ENCODE measurements at regions not wholly inside any gene's neighbourhood (a gene's known extent, or its start where the extent isn't known, plus 50 kb on each side); places are given as distances from the start of the nearest gene placed in this dataset.
"Not testable (repeated sequence)": the region's sequence is repeated elsewhere in the genome, so short reads cannot be mapped to it uniquely, and the experiment has no call there.

GRCh38 chr9:41053666-41054363 lies 74.7 kb downstream of the FOXD4L6 start:
- WGBS (ENCODE audit: low lambda C conversion rate), result 10% methylated on average over 4 of the region's 4 CpGs
- DNase-seq; POLR2A ChIA-PET; H2AFZ ChIP-seq (ENCODE audit: low read depth); H3K9ac ChIP-seq; H3K9me2 ChIP-seq; H3K9me3 ChIP-seq; CTCF ChIA-PET; H3K4me2 ChIP-seq; H3K27me3 ChIP-seq (ENCODE audit: insufficient read depth); H3K79me2 ChIP-seq (ENCODE audit: insufficient read depth); H3K4me3 ChIP-seq (ENCODE audit: low read depth in 2 of 2, low read length in 1 of 2); H3F3A ChIP-seq (replicated peaks; ENCODE audit: insufficient read depth); H4K20me1 ChIP-seq (ENCODE audit: insufficient read depth); H3K36me3 ChIP-seq (replicated peaks in 1 of 2; ENCODE audit: control insufficient read depth in 1 of 2, insufficient read depth in 2 of 2, low read length in 1 of 2); H3K4me1 ChIP-seq (ENCODE audit: control insufficient read depth in 1 of 2, insufficient read depth in 2 of 2, low read depth in 1 of 2, low read length in 1 of 2): not testable (repeated sequence)
- H3K27ac ChIP-seq (ENCODE audit: low read depth in 2 of 2, low read length in 1 of 2), result peak overlapping the region in 1 of 2 experiments; percentile 33; a peak in 1 of 4 replicates

GRCh38 chr9:41048672-41049071 lies 79.8 kb downstream of the FOXD4L6 start:
- H3K79me2 ChIP-seq (ENCODE audit: insufficient read depth), result peaks cover 10% of the 10 kb centered on the region; the same call in 1 of the 2 replicates
- H3K27me3 ChIP-seq (ENCODE audit: insufficient read depth); H3K9me2 ChIP-seq; H3K9ac ChIP-seq; H3K4me2 ChIP-seq; H4K20me1 ChIP-seq (ENCODE audit: insufficient read depth); H3K9me3 ChIP-seq; POLR2A ChIA-PET; H3K4me3 ChIP-seq (ENCODE audit: low read depth in 2 of 2, low read length in 1 of 2); H3K27ac ChIP-seq (ENCODE audit: low read depth in 2 of 2, low read length in 1 of 2); CTCF ChIA-PET; H3F3A ChIP-seq (replicated peaks; ENCODE audit: insufficient read depth); DNase-seq; H3K4me1 ChIP-seq (ENCODE audit: control insufficient read depth in 1 of 2, insufficient read depth in 2 of 2, low read depth in 1 of 2, low read length in 1 of 2); H2AFZ ChIP-seq (ENCODE audit: low read depth): not testable (repeated sequence)
- peaks cover 0 to 17% of the 10 kb centered on the region in 2 experiments for H3K36me3 ChIP-seq (replicated peaks in 1 of 2; ENCODE audit: control insufficient read depth in 1 of 2, insufficient read depth in 2 of 2, low read length in 1 of 2)
- WGBS (ENCODE audit: low lambda C conversion rate), result 77% methylated on average over 2 of the region's 2 CpGs

- H3K9me3 ChIP-seq; H3K9me2 ChIP-seq; DNase-seq; H3K4me1 ChIP-seq (ENCODE audit: control insufficient read depth in 1 of 2, insufficient read depth in 2 of 2, low read depth in 1 of 2, low read length in 1 of 2); H3K4me3 ChIP-seq (ENCODE audit: low read depth in 2 of 2, low read length in 1 of 2); H3K27ac ChIP-seq (ENCODE audit: low read depth in 2 of 2, low read length in 1 of 2); H3K27me3 ChIP-seq (ENCODE audit: insufficient read depth); H2AFZ ChIP-seq (ENCODE audit: low read depth); H3F3A ChIP-seq (replicated peaks; ENCODE audit: insufficient read depth); H3K4me2 ChIP-seq; CTCF ChIA-PET; H3K9ac ChIP-seq; H4K20me1 ChIP-seq (ENCODE audit: insufficient read depth); POLR2A ChIA-PET: not testable (repeated sequence)
- Histone ChIP-seq H3K36me3 (replicated peaks in 1 of 2; ENCODE audit: control insufficient read depth in 1 of 2, insufficient read depth in 2 of 2, low read length in 1 of 2) (peaks cover 0 to 22% of the 10 kb centered on the region in 2 experiments), H3K79me2 (ENCODE audit: insufficient read depth) (peaks cover 10% of the 10 kb centered on the region; the same call in 1 of the 2 replicates)
These were observed 80.7 kb downstream of the FOXD4L6 start for GRCh38 chr9:41047792-41048191.

- POLR2A ChIA-PET, result not testable (repeated sequence)
These were observed 83.6 kb downstream of the FOXD4L6 start for GRCh38 chr9:41044930-41045329.

GRCh38 chr9:41043433-41043832 lies 85.0 kb downstream of the FOXD4L6 start:
- H3K9me2 ChIP-seq; POLR2A ChIA-PET; H3K4me3 ChIP-seq (ENCODE audit: low read depth in 2 of 2, low read length in 1 of 2); H3K27me3 ChIP-seq (ENCODE audit: insufficient read depth); H3K9me3 ChIP-seq; H3K4me1 ChIP-seq (ENCODE audit: control insufficient read depth in 1 of 2, insufficient read depth in 2 of 2, low read depth in 1 of 2, low read length in 1 of 2); H3K27ac ChIP-seq (ENCODE audit: low read depth in 2 of 2, low read length in 1 of 2); H3F3A ChIP-seq (replicated peaks; ENCODE audit: insufficient read depth); H3K9ac ChIP-seq; DNase-seq; H2AFZ ChIP-seq (ENCODE audit: low read depth); H3K4me2 ChIP-seq; CTCF ChIA-PET; H4K20me1 ChIP-seq (ENCODE audit: insufficient read depth): not testable (repeated sequence)
- Histone ChIP-seq H3K36me3 (replicated peaks in 1 of 2; ENCODE audit: control insufficient read depth in 1 of 2, insufficient read depth in 2 of 2, low read length in 1 of 2) (peaks cover 0 to 19% of the 10 kb centered on the region in 2 experiments), H3K79me2 (ENCODE audit: insufficient read depth) (peaks cover 14% of the 10 kb centered on the region; the same call in 1 of the 2 replicates)
- WGBS (ENCODE audit: low lambda C conversion rate), result no CpG with 5 or more reads among the region's 1 CpG

More at GRCh38 chr9:41044930-41045329, 83.6 kb downstream of the FOXD4L6 start:
- H3F3A ChIP-seq (replicated peaks; ENCODE audit: insufficient read depth); H3K4me3 ChIP-seq (ENCODE audit: low read depth in 2 of 2, low read length in 1 of 2); H3K9me3 ChIP-seq; H4K20me1 ChIP-seq (ENCODE audit: insufficient read depth); H3K4me1 ChIP-seq (ENCODE audit: control insufficient read depth in 1 of 2, insufficient read depth in 2 of 2, low read depth in 1 of 2, low read length in 1 of 2); CTCF ChIA-PET; H3K9me2 ChIP-seq; H3K4me2 ChIP-seq; H3K27ac ChIP-seq (ENCODE audit: low read depth in 2 of 2, low read length in 1 of 2); H3K27me3 ChIP-seq (ENCODE audit: insufficient read depth); DNase-seq; H2AFZ ChIP-seq (ENCODE audit: low read depth); H3K9ac ChIP-seq: not testable (repeated sequence)
- Histone ChIP-seq H3K79me2 (ENCODE audit: insufficient read depth) (peaks cover 17% of the 10 kb centered on the region; the same call in 1 of the 2 replicates), H3K36me3 (replicated peaks in 1 of 2; ENCODE audit: control insufficient read depth in 1 of 2, insufficient read depth in 2 of 2, low read length in 1 of 2) (peaks cover 0 to 19% of the 10 kb centered on the region in 2 experiments)
- 55% methylated on average over 2 of the region's 2 CpGs for WGBS (ENCODE audit: low lambda C conversion rate)

- POLR2A ChIA-PET; H3K4me3 ChIP-seq (ENCODE audit: low read depth in 2 of 2, low read length in 1 of 2); H3K9ac ChIP-seq; H4K20me1 ChIP-seq (ENCODE audit: insufficient read depth); H2AFZ ChIP-seq (ENCODE audit: low read depth); CTCF ChIA-PET; H3K27me3 ChIP-seq (ENCODE audit: insufficient read depth); H3K9me3 ChIP-seq; H3F3A ChIP-seq (replicated peaks; ENCODE audit: insufficient read depth); H3K4me2 ChIP-seq; H3K4me1 ChIP-seq (ENCODE audit: control insufficient read depth in 1 of 2, insufficient read depth in 2 of 2, low read depth in 1 of 2, low read length in 1 of 2); H3K27ac ChIP-seq (ENCODE audit: low read depth in 2 of 2, low read length in 1 of 2); DNase-seq; H3K9me2 ChIP-seq: not testable (repeated sequence)
- H3K79me2 ChIP-seq (ENCODE audit: insufficient read depth), result peaks cover 11% of the 10 kb centered on the region; the same call in 1 of the 2 replicates
- peaks cover 0 to 15% of the 10 kb centered on the region in 2 experiments for H3K36me3 ChIP-seq (replicated peaks in 1 of 2; ENCODE audit: control insufficient read depth in 1 of 2, insufficient read depth in 2 of 2, low read length in 1 of 2)
- 58% methylated on average over 4 of the region's 4 CpGs for WGBS (ENCODE audit: low lambda C conversion rate)
These were observed 86.4 kb downstream of the FOXD4L6 start for GRCh38 chr9:41042111-41042510.
